Upper lobe of right lung (tissue), 1 donor: ENCODE measurements at regions not wholly inside any gene's neighbourhood (a gene's known extent, or its start where the extent isn't known, plus 50 kb on each side); places are given as distances from the start of the nearest gene placed in this dataset.
A peak's percentile ranks its signal among the peaks of the same experiment; 100 is the strongest.

Source experiments
- ATAC-seq: fragments of 200-7000 bp; cut with Tn5 transposase; one replicate; pipeline ENCODE4 v1.9.1; 2020; ENCODE audit warnings: mild to moderate bottlenecking, moderate library complexity
- DNase-seq: peaks from one replicate; pipeline ENCODE4 v3.0.0-alpha.2; 2020
- H3K27ac ChIP-seq: fragments of 200-600 bp; one replicate; pipeline ENCODE4 v1.8.0; 2022
- H3K27me3 ChIP-seq: fragments of 200-600 bp; one replicate; pipeline ENCODE4 v1.8.0; 2022; ENCODE audit warnings: mild to moderate bottlenecking
- H3K36me3 ChIP-seq: fragments of 200-600 bp; one replicate; pipeline ENCODE4 v1.8.0; 2022
- H3K4me1 ChIP-seq: fragments of 200-600 bp; one replicate; pipeline ENCODE4 v1.8.0; 2022
- H3K4me3 ChIP-seq: fragments of 200-600 bp; one replicate; pipeline ENCODE4 v1.8.0; 2022; ENCODE audit warnings: mild to moderate bottlenecking
- H3K9me3 ChIP-seq: fragments of 200-600 bp; one replicate; pipeline ENCODE4 v1.8.0; 2022
- CTCF ChIP-seq: fragments of 200-600 bp; IDR thresholded peaks from one replicate; pipeline ENCODE4 v1.8.0; 2022; ENCODE audit warnings: antibody characterized with exemption
- intact Hi-C: fragments of 100-400 bp; cut with DNase I; formaldehyde crosslinking; loops from one replicate; pipeline ENCODE4 v1.11.0; 2022
- donor health status: DM: no; HTN: yes; CAD: no; lungs with severe emphysema.

- H3K4me1 ChIP-seq: peaks cover 5% of the 10 kb centered on the region
- H3K36me3 ChIP-seq: no peaks in the 10 kb centered on the region
- intact Hi-C loops: no loop called here
- no peaks in the 10 kb centered on the region for H3K9me3 ChIP-seq
- ATAC-seq (peak; percentile 65), DNase-seq (no peak)
- no peak for TF ChIP-seq CTCF
- peak overlapping the region; percentile 25 for H3K4me3 ChIP-seq
- H3K27me3 ChIP-seq: no peaks in the 10 kb centered on the region
- H3K27ac ChIP-seq: peak overlapping the region; percentile 56
These were observed 153.1 kb upstream of the MEOX2 start for GRCh38 chr7:15839416-15840100.

GRCh38 chr7:15838265-15838664 lies 151.8 kb upstream of the MEOX2 start:
- Histone ChIP-seq H3K27ac (no peak overlapping the region), H3K9me3 (no peaks in the 10 kb centered on the region), H3K4me3 (no peak overlapping the region), H3K27me3 (no peaks in the 10 kb centered on the region), H3K4me1 (peaks cover 5% of the 10 kb centered on the region), H3K36me3 (no peaks in the 10 kb centered on the region)
- DNase-seq (no peak), ATAC-seq (no peak)
- no peak for TF ChIP-seq CTCF
- intact Hi-C loops: no loop called here

- Histone ChIP-seq H3K4me3 (no peak overlapping the region), H3K27ac (no peak overlapping the region), H3K4me1 (peaks cover 5% of the 10 kb centered on the region), H3K27me3 (no peaks in the 10 kb centered on the region), H3K9me3 (no peaks in the 10 kb centered on the region), H3K36me3 (no peaks in the 10 kb centered on the region)
- intact Hi-C loops: no loop called here
- no peak for TF ChIP-seq CTCF
- ATAC-seq: no peak
- no peak for DNase-seq
These were observed 150.9 kb upstream of the MEOX2 start for GRCh38 chr7:15837306-15837950.

GRCh38 chr7:15836651-15837050 lies 150.2 kb upstream of the MEOX2 start:
- intact Hi-C loops: no loop called here

GRCh38 chr7:15836041-15836440 lies 149.6 kb upstream of the MEOX2 start:
- no peak overlapping the region for H3K27ac ChIP-seq
- ATAC-seq (no peak), DNase-seq (no peak)
- no peak for TF ChIP-seq CTCF
- H3K4me1 ChIP-seq: peaks cover 5% of the 10 kb centered on the region
- H3K4me3 ChIP-seq: no peak overlapping the region
- no peaks in the 10 kb centered on the region for H3K27me3 ChIP-seq
- no peaks in the 10 kb centered on the region for H3K9me3 ChIP-seq
- no peaks in the 10 kb centered on the region for H3K36me3 ChIP-seq
- intact Hi-C loops: no loop called here

More at GRCh38 chr7:15836651-15837050, 150.2 kb upstream of the MEOX2 start:
- H3K9me3 ChIP-seq: no peaks in the 10 kb centered on the region
- no peak overlapping the region for H3K27ac ChIP-seq
- peaks cover 5% of the 10 kb centered on the region for H3K4me1 ChIP-seq
- ATAC-seq (no peak), DNase-seq (no peak)
- no peaks in the 10 kb centered on the region for H3K27me3 ChIP-seq
- H3K36me3 ChIP-seq: no peaks in the 10 kb centered on the region
- no peak for TF ChIP-seq CTCF
- H3K4me3 ChIP-seq: no peak overlapping the region
